Pancreas (tissue), 10 donors: ENCODE measurements at regions not wholly inside any gene's neighbourhood (a gene's known extent, or its start where the extent isn't known, plus 50 kb on each side); places are given as distances from the start of the nearest gene placed in this dataset.

Experiments used
- ATAC-seq, 4 donors: fragments of 200-7000 bp; cut with Tn5 transposase; one replicate each; pipeline versions ENCODE4 v1.8.0 to v1.9.1; 2020; ENCODE audit warnings: mild to moderate bottlenecking in 4 of 4, moderate library complexity in 4 of 4
- DNase-seq, 6 donors: peaks; one replicate each; pipeline ENCODE4 v3.0.0-alpha.2; 2020
- FAIRE-seq: peaks from 2 replicates; lab custom pipeline; 2012; peaks lifted over from hg19 to GRCh38; lab: Jason Lieb, UNC
- H3K27ac ChIP-seq, 4 donors: fragments of 200-600 bp; sonication (generic); 1 replicate in 3 of 4; 2 replicates in 1 of 4; pipeline versions ENCODE4 v1.5.0 to v1.8.0; 2020
- H3K27me3 ChIP-seq, 4 donors: fragments of 200-600 bp; one replicate each; pipeline ENCODE4 v1.8.0; 2021
- H3K36me3 ChIP-seq, 3 donors: fragments of 200-600 bp; sonication (generic) in 1 of 3; one replicate each; pipeline versions ENCODE4 v1.5.0 to v1.8.0; 2020 to 2021
- H3K4me1 ChIP-seq, 3 donors: fragments of 200-600 bp; one replicate each; pipeline ENCODE4 v1.8.0; 2021
- H3K4me3 ChIP-seq, 4 donors: fragments of 200-600 bp; sonication (generic) in 2 of 4; one replicate each; pipeline versions ENCODE4 v1.5.0 to v1.8.0; 2020 to 2021
- H3K9me3 ChIP-seq, 4 donors: fragments of 200-600 bp; one replicate each; pipeline ENCODE4 v1.8.0; 2021
- WGBS, 2 donors: extraction: QIAGEN DNeasy Blood & Tissue Kit; methylation state at CpG; one replicate each; pipeline ENCODE4 v1.1.7; 2013; 5-methylcytosine and 5-hydroxymethylcytosine counted together
- intact Hi-C, 3 donors: fragments of 100-400 bp; cut with DNase I; formaldehyde crosslinking; loops; one replicate each; pipeline versions ENCODE4 v1.11.1 to v1.14.2; 2022
- TF ChIP-seq, protein P1 (sequence below), 4 donors: fragments of 200-600 bp; sonication (generic) in 3 of 4; IDR thresholded peaks; one replicate each; pipeline versions ENCODE4 v1.5.0 to v1.8.0; 2021; ENCODE audit warnings: antibody characterized with exemption in 4 of 4
- donor health status: healthy with polysubstance abuse.
- donor health status: DM: no; HTN: no; CAD: no; lungs with moderate emphysema.
- donor health status: DM: no; HTN: no; CAD: no.
- donor health status: control.
- donor health status: control.
- donor health status: Bipolar disorder and iron deficiency.
- donor health status: DM: yes; HTN: yes; CAD: no.
- donor health status: DM: no; HTN: no; CAD: no.
- donor health status: DM: no; HTN: no; CAD: no.
- donor health status: DM: yes; HTN: yes; CAD: no.

DNA sequence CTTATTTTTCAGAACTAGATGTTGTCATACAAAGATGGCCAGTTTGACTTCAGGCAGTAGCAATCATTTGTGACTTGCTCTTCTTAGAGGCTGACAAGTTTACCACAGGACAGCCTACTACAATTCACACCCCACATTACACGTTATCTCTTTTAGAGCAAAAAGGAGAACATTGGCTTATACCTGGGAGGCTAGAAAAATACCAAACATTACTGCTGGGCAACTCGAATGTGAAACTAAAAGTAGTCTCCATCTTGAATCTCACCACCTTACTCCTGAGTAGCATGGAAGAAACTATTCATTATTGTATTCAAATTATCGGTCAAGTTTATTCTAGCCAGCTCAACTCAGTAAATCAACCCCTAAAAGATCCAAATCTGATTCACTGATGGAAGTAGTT lies 90.7 kb upstream of the TMEM26 start:
- H3K27me3 ChIP-seq: no peaks in the 10 kb centered on the region
- H3K9me3 ChIP-seq: no peaks in the 10 kb centered on the region
- intact Hi-C loops: no loop called here
- no peak overlapping the region for H3K27ac ChIP-seq
- WGBS, 2 donors: 40 to 53% methylated on average over 3 of the region's 3 CpGs
- ATAC-seq (no peak), FAIRE-seq (no peak), DNase-seq (no peak)
- TF ChIP-seq, protein P1, sequence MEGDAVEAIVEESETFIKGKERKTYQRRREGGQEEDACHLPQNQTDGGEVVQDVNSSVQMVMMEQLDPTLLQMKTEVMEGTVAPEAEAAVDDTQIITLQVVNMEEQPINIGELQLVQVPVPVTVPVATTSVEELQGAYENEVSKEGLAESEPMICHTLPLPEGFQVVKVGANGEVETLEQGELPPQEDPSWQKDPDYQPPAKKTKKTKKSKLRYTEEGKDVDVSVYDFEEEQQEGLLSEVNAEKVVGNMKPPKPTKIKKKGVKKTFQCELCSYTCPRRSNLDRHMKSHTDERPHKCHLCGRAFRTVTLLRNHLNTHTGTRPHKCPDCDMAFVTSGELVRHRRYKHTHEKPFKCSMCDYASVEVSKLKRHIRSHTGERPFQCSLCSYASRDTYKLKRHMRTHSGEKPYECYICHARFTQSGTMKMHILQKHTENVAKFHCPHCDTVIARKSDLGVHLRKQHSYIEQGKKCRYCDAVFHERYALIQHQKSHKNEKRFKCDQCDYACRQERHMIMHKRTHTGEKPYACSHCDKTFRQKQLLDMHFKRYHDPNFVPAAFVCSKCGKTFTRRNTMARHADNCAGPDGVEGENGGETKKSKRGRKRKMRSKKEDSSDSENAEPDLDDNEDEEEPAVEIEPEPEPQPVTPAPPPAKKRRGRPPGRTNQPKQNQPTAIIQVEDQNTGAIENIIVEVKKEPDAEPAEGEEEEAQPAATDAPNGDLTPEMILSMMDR (IDR thresholded peaks at IDR 0.05): no peak
- H3K36me3 ChIP-seq: no peaks in the 10 kb centered on the region
- no peaks in the 10 kb centered on the region for H3K4me1 ChIP-seq
- H3K4me3 ChIP-seq: no peak overlapping the region

DNA sequence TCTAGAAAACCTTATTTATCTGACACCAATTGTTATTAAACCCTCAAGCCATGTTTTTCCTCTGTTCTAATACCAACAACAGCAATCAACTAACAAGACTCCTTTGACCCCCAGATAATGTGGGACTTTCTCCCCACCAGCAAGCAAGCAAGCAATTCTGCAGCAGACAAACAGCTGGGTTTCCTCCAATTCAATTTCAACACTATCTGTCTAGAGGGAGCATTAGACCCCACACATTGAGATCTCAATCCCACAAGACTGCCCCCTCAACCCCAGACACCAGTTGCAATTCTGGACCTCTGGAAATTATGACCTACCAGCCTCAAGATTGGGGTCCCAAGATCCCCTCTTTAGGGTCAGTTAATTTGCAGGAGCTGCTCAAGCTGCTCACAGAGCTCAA lies 89.4 kb upstream of the TMEM26 start:
- no peak for DNase-seq
- Histone ChIP-seq H3K4me3 (no peak overlapping the region), H3K9me3 (no peaks in the 10 kb centered on the region), H3K4me1 (no peaks in the 10 kb centered on the region), H3K36me3 (no peaks in the 10 kb centered on the region), H3K27me3 (no peaks in the 10 kb centered on the region), H3K27ac (no peak overlapping the region)
- FAIRE-seq: no peak
- ATAC-seq: no peak
- TF ChIP-seq, protein P1 (IDR thresholded peaks at IDR 0.05): no peak
- intact Hi-C loops: no loop called here

DNA sequence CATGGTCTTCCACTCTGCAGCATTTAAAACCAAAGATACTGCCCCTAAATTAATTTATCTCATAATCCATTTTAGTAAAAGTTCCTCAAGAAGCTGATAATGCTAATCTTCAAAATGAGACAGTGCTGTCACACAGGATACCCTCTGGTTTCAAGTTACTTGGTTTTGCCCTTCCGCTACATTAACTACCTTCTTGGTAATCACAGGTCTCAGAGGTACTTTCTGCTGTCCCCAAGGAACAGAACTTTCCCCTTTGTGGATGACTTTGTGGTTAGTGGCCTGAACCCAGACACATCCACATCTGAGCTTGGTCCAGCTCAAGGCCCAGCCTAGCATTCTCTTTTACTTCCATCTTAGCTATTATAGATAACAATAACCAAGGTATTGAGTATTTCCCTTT lies 88.8 kb upstream of the TMEM26 start:
- Histone ChIP-seq H3K4me1 (no peaks in the 10 kb centered on the region), H3K9me3 (no peaks in the 10 kb centered on the region), H3K4me3 (no peak overlapping the region), H3K27ac (no peak overlapping the region), H3K27me3 (no peaks in the 10 kb centered on the region), H3K36me3 (no peaks in the 10 kb centered on the region)
- no peak for DNase-seq
- ATAC-seq: no peak
- intact Hi-C loops: no loop called here
- FAIRE-seq: no peak
- TF ChIP-seq, protein P1 (IDR thresholded peaks at IDR 0.05): no peak
- 98 to 100% methylated on average over 1 of the region's 1 CpG for WGBS, 2 donors

GRCh38 chr10:61539876-61540275 lies 86.7 kb upstream of the TMEM26 start:
- 73 to 85% methylated on average over 8 of the region's 8 CpGs for WGBS, 2 donors
- TF ChIP-seq, protein P1 (IDR thresholded peaks at IDR 0.05): no peak
- H3K4me1 ChIP-seq: no peaks in the 10 kb centered on the region
- ATAC-seq (no peak), DNase-seq (no peak), FAIRE-seq (no peak)
- no peak overlapping the region for H3K4me3 ChIP-seq
- H3K9me3 ChIP-seq: no peaks in the 10 kb centered on the region
- intact Hi-C loops: no loop called here
- H3K36me3 ChIP-seq: no peaks in the 10 kb centered on the region
- no peaks in the 10 kb centered on the region for H3K27me3 ChIP-seq
- no peak overlapping the region for H3K27ac ChIP-seq

DNA sequence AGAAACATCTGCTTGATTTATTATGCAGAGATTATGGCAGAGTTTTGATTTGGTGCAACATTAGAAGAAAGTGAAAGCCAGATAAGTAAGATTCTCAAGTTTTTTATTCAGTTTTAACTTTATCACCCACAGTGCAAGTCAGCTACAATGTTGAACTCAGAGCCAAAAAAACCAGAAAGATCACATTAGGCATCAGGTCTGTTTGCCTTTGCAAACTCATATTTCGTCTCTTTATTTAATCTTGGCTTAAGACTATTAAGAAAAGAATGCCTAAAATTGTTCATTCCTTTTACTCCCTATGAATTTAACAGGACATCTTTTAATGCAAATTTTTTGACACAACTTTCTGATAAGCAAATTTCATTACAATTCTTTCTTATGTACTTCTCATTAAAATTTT lies 76.0 kb upstream of the TMEM26 start:
- 15 to 23% methylated on average over 1 of the region's 1 CpG for WGBS, 2 donors

More for the DNA sequence above, 76.0 kb upstream of the TMEM26 start:
- Histone ChIP-seq H3K9me3 (no peaks in the 10 kb centered on the region), H3K36me3 (no peaks in the 10 kb centered on the region), H3K27ac (no peak overlapping the region), H3K27me3 (no peaks in the 10 kb centered on the region), H3K4me1 (no peaks in the 10 kb centered on the region), H3K4me3 (no peak overlapping the region)
- ATAC-seq (no peak), FAIRE-seq (no peak), DNase-seq (no peak)
- intact Hi-C loops: no loop called here
- TF ChIP-seq, protein P1 (IDR thresholded peaks at IDR 0.05): no peak
